Peyer's patch (tissue), 4 donors: ENCODE measurements at regions not wholly inside any gene's neighbourhood (a gene's known extent, or its start where the extent isn't known, plus 50 kb on each side); places are given as distances from the start of the nearest gene placed in this dataset.

Experiments
- CTCF ChIP-seq, 6 experiments: fragments of 450-650 bp in 4 of 6; fragments of 200-600 bp in 2 of 6; sonication (generic) in 1 of 6; IDR thresholded peaks; one replicate each; pipeline ENCODE4 v1.5.1; 2017 to 2019; ENCODE audit warnings: antibody characterized with exemption in 6 of 6, mild to moderate bottlenecking in 3 of 6, moderate library complexity in 1 of 6
- POLR2A ChIP-seq, 2 donors: fragments of 450-650 bp; IDR thresholded peaks; one replicate each; pipeline ENCODE4 v1.5.1; 2017; ENCODE audit warnings: antibody characterized with exemption in 2 of 2, mild to moderate bottlenecking in 2 of 2, moderate library complexity in 2 of 2

GRCh38 chr11:91859666-91860065 lies 365.0 kb upstream of the FAT3 start:
- TF ChIP-seq CTCF (IDR thresholded peaks at IDR 0.05) (no peak), POLR2A (IDR thresholded peaks at IDR 0.05) (no peak)
